ENCODE measurements at regions not wholly inside any gene's neighbourhood (a gene's known extent, or its start where the extent isn't known, plus 50 kb on each side); places are given as distances from the start of the nearest gene placed in this dataset.
A peak's percentile ranks its signal among the peaks of the same experiment; 100 is the strongest.

DNA sequence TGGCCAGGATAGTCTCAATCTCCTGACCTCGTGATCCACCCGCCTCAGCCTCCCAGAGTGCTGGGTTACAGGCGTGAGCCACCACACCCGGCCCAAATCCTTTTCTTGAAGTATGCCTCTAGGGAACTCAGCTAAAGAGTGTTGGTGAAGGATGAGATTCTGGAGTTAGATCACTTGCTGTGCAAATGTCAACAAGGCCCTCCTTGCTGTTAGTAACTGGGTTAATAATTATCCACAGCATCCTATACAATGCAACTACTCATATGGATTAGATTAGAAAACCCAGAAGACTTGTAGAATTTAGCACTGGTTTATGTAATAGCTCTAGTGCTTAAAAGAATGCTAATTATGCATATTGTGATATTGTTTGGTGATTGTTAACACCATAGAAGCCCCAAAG is 310.8 kb upstream of the TFPI start:
- Mint-ChIP-seq H3K9me3 (peaks cover 35% of the 10 kb centered on the region), H3K27me3 (ENCODE audit: low read depth) (no peaks in the 10 kb centered on the region), H3K27ac (no peak overlapping the region), H3K4me3 (no peak overlapping the region), H3K4me1 (no peaks in the 10 kb centered on the region), H3K36me3 (ENCODE audit: low read depth) (peaks cover 9% of the 10 kb centered on the region)
- TF ChIP-seq, protein P1, sequence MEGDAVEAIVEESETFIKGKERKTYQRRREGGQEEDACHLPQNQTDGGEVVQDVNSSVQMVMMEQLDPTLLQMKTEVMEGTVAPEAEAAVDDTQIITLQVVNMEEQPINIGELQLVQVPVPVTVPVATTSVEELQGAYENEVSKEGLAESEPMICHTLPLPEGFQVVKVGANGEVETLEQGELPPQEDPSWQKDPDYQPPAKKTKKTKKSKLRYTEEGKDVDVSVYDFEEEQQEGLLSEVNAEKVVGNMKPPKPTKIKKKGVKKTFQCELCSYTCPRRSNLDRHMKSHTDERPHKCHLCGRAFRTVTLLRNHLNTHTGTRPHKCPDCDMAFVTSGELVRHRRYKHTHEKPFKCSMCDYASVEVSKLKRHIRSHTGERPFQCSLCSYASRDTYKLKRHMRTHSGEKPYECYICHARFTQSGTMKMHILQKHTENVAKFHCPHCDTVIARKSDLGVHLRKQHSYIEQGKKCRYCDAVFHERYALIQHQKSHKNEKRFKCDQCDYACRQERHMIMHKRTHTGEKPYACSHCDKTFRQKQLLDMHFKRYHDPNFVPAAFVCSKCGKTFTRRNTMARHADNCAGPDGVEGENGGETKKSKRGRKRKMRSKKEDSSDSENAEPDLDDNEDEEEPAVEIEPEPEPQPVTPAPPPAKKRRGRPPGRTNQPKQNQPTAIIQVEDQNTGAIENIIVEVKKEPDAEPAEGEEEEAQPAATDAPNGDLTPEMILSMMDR (IDR thresholded peaks at IDR 0.05; ENCODE audit: unreplicated experiment in 3 of 3) = no peak

DNA sequence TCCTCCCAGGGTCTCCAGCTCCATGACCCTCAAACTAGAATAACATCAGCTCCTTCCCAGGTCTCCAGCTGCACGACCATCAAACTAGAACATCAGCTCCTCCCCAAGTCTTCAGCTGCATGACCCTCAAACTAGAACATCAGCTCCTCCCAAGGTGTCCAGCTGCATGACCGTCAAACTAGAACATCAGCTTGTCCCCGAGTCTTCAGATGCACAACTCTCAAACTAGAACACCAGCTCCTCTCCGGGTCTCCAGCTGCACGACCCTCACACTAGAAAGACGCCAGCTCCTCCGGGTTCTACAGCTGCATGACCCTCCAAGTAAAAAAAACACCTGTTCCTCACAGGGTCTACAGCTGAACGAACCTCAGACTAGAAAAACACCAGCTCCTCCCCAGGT is 312.9 kb upstream of the TFPI start:
- Mint-ChIP-seq H3K4me3 (no peak overlapping the region), H3K9me3 (peaks cover 35% of the 10 kb centered on the region), H3K27ac (no peak overlapping the region), H3K4me1 (no peaks in the 10 kb centered on the region), H3K36me3 (ENCODE audit: low read depth) (peaks cover 9% of the 10 kb centered on the region), H3K27me3 (ENCODE audit: low read depth) (no peaks in the 10 kb centered on the region)
- TF ChIP-seq, protein P1 (IDR thresholded peaks at IDR 0.05; ENCODE audit: unreplicated experiment in 3 of 3) = no peak

- no peak overlapping the region for H3K27ac Mint-ChIP-seq
- H3K27me3 Mint-ChIP-seq (ENCODE audit: low read depth) = no peaks in the 10 kb centered on the region
- H3K4me3 Mint-ChIP-seq = no peak overlapping the region
- H3K9me3 Mint-ChIP-seq = peaks cover 35% of the 10 kb centered on the region
- H3K36me3 Mint-ChIP-seq (ENCODE audit: low read depth) = peaks cover 9% of the 10 kb centered on the region
- H3K4me1 Mint-ChIP-seq = peaks cover 1% of the 10 kb centered on the region
- TF ChIP-seq, protein P1 (IDR thresholded peaks at IDR 0.05; ENCODE audit: unreplicated experiment in 3 of 3) = no peak
Measured at GRCh38 chr2:187869195-187869594, 315.0 kb upstream of the TFPI start.

DNA sequence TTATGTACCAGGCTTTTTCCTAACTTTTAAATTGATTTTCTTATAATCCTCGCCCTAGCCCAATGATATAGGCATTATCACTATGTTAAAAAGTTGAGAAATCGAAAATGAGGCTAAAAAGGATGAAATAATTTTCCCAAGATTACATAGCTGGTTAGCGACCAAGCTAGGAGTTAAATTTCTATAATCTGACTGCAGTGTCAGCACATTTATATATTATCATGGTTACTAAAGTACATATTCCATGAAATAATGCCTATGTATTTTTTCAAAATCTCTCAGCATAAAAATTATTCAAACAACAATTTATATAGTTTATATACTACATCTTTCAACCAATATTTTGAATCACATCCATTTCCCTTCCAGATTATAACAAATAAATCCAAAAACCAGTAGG is 317.3 kb upstream of the TFPI start:
- no peak overlapping the region for H3K4me3 Mint-ChIP-seq
- H3K36me3 Mint-ChIP-seq (ENCODE audit: low read depth) = peaks cover 9% of the 10 kb centered on the region
- no peaks in the 10 kb centered on the region for H3K27me3 Mint-ChIP-seq (ENCODE audit: low read depth)
- H3K9me3 Mint-ChIP-seq = peaks cover 30% of the 10 kb centered on the region
- TF ChIP-seq, protein P1 (IDR thresholded peaks at IDR 0.05; ENCODE audit: unreplicated experiment in 3 of 3) = no peak
- no peak overlapping the region for H3K27ac Mint-ChIP-seq
- H3K4me1 Mint-ChIP-seq = peaks cover 17% of the 10 kb centered on the region

- peaks cover 9% of the 10 kb centered on the region for H3K36me3 Mint-ChIP-seq (ENCODE audit: low read depth)
- no peak overlapping the region for H3K27ac Mint-ChIP-seq
- H3K4me3 Mint-ChIP-seq = no peak overlapping the region
- TF ChIP-seq, protein P1 (IDR thresholded peaks at IDR 0.05; ENCODE audit: unreplicated experiment in 3 of 3) = no peak
- no peaks in the 10 kb centered on the region for H3K27me3 Mint-ChIP-seq (ENCODE audit: low read depth)
- peaks cover 15% of the 10 kb centered on the region for H3K9me3 Mint-ChIP-seq
- H3K4me1 Mint-ChIP-seq = peaks cover 17% of the 10 kb centered on the region
Measured at GRCh38 chr2:187873132-187873531, 318.9 kb upstream of the TFPI start.

DNA sequence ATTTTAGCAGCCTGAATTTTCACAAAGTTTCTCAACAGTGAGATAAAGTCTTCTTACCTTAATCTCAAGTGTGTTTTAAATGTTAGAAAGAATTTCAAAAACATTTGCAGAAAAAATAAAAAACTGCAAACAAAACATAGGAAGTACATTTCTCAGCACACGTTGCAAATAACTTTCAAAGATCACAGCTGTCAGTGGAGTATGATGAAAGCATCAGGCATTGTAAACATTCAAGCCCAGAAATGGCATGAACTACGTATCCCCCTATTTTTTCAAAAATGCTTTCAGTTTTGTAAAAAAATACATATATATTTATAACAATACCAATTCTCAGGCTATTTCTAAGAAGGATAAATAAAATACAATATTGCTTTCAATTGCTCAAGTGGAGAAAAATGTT is 320.6 kb upstream of the TFPI start:
- H3K4me1 Mint-ChIP-seq = peaks cover 17% of the 10 kb centered on the region
- no peaks in the 10 kb centered on the region for H3K27me3 Mint-ChIP-seq (ENCODE audit: low read depth)
- H3K36me3 Mint-ChIP-seq (ENCODE audit: low read depth) = no peaks in the 10 kb centered on the region
- H3K4me3 Mint-ChIP-seq = no peak overlapping the region
- TF ChIP-seq, protein P1 (IDR thresholded peaks at IDR 0.05; ENCODE audit: unreplicated experiment in 3 of 3) = no peak
- H3K27ac Mint-ChIP-seq = peak overlapping the region in 2 of 3 experiments; percentile 37 to 46
- H3K9me3 Mint-ChIP-seq = peaks cover under 1% of the 10 kb centered on the region

Measured in nephron (organoid).